ENCODE measurements at regions not wholly inside any gene's neighbourhood (a gene's known extent, or its start where the extent isn't known, plus 50 kb on each side); places are given as distances from the start of the nearest gene placed in this dataset.
A peak's percentile ranks its signal among the peaks of the same experiment; 100 is the strongest.

DNA sequence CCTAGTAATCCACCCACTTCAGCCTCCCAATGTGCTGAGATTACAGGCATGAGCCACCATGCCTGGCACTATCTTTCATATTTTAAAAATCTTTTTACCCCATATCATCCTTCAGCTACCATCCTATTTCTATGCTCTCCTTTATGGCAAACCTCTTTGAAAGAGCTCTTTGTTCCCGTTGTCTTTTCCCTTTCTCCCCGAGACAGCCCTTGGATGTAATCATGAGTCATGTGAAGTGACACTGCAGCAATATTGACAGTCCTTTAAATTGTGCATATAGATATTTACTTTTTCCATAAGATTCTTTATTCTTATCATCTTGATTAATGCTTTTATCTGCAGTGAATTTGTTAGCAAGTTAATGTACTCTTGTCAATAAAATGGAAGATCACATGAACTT, 286.6 kb downstream of the ANKRD7 start:
- Histone ChIP-seq H4K91ac (ENCODE audit: low read length) (no peak overlapping the region), H2BK12ac (ENCODE audit: low read length in 2 of 2) (no peak overlapping the region), H2AK5ac (ENCODE audit: low read length, severe bottlenecking) (no peak overlapping the region), H3K4me2 (ENCODE audit: low read length, poor library complexity, severe bottlenecking) (no peak overlapping the region), H3K4me3 (ENCODE audit: insufficient read depth in 1 of 2, low read depth in 1 of 2, low read length in 2 of 2) (no peak overlapping the region), H4K8ac (ENCODE audit: low read length) (no peak overlapping the region), H2AFZ (ENCODE audit: low read depth, low read length) (no peak overlapping the region), H3K4ac (ENCODE audit: low read depth in 1 of 2, low read length in 2 of 2) (no peak overlapping the region), H2BK120ac (ENCODE audit: low read depth, low read length) (no peak overlapping the region), H3K27ac (ENCODE audit: low read length, poor library complexity, severe bottlenecking) (no peak overlapping the region), H3K4me1 (ENCODE audit: control insufficient read depth, insufficient read depth, low read depth, low read length) (no peaks in the 10 kb centered on the region), H3K14ac (ENCODE audit: low read length in 2 of 2) (no peak overlapping the region), H3K27me3 (ENCODE audit: control insufficient read depth in 1 of 2, insufficient read depth in 1 of 2, low read length in 2 of 2) (no peaks in the 10 kb centered on the region), H3K9me3 (ENCODE audit: control insufficient read depth, low read length) (no peaks in the 10 kb centered on the region), H3K79me1 (replicated peaks; ENCODE audit: low read length, poor library complexity, severe bottlenecking) (no peaks in the 10 kb centered on the region), H3K23ac (ENCODE audit: low read length in 2 of 2) (no peak overlapping the region), H3K9ac (ENCODE audit: low read length) (no peak overlapping the region), H3K18ac (ENCODE audit: low read depth in 1 of 2, low read length in 2 of 2) (no peak overlapping the region), H2BK5ac (ENCODE audit: low read depth, low read length, poor library complexity, severe bottlenecking) (no peak overlapping the region), H2BK15ac (ENCODE audit: low read depth, poor library complexity, severe bottlenecking) (no peak overlapping the region), H3K36me3 (ENCODE audit: control insufficient read depth in 1 of 2, insufficient read depth in 2 of 2, low read depth in 1 of 2, low read length in 2 of 2) (no peaks in the 10 kb centered on the region)
- 57% methylated on average over 1 of the region's 2 CpGs for WGBS
- DNase-seq = no peak

DNA sequence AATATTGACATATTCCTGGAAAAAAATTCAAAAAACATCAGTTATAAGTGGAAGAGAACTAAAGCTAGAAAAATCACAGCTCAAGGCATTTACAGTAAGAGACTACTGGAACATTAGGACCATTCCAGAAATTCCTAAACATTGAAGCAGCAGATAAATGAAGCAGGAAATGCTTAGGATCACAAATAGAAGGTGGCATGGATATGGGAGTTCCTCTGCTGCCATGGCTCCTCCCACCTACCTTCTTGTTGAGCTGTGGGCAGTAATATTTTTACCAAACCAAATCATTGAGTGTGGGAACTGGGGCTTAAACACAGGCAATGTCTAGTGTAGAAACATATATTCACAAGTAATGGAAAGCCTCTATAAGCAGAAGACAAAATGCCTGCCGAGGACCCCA, 292.8 kb downstream of the ANKRD7 start:
- no peak overlapping the region for H2BK120ac ChIP-seq (ENCODE audit: low read depth, low read length)
- H3K4me1 ChIP-seq (ENCODE audit: control insufficient read depth, insufficient read depth, low read depth, low read length) = no peaks in the 10 kb centered on the region
- H2AFZ ChIP-seq (ENCODE audit: low read depth, low read length) = no peak overlapping the region
- H3K23ac ChIP-seq (ENCODE audit: low read length in 2 of 2) = no peak overlapping the region
- peaks cover 2% of the 10 kb centered on the region for H3K9me3 ChIP-seq (ENCODE audit: control insufficient read depth, low read length)
- no peak overlapping the region for H4K91ac ChIP-seq (ENCODE audit: low read length)
- H3K27me3 ChIP-seq (ENCODE audit: control insufficient read depth in 1 of 2, insufficient read depth in 1 of 2, low read length in 2 of 2) = no peaks in the 10 kb centered on the region
- no peak overlapping the region for H3K27ac ChIP-seq (ENCODE audit: low read length, poor library complexity, severe bottlenecking)
- no peak overlapping the region for H3K18ac ChIP-seq (ENCODE audit: low read depth in 1 of 2, low read length in 2 of 2)
- H3K4me3 ChIP-seq (ENCODE audit: insufficient read depth in 1 of 2, low read depth in 1 of 2, low read length in 2 of 2) = no peak overlapping the region
- H3K79me1 ChIP-seq (replicated peaks; ENCODE audit: low read length, poor library complexity, severe bottlenecking) = no peaks in the 10 kb centered on the region
- no peaks in the 10 kb centered on the region for H3K36me3 ChIP-seq (ENCODE audit: control insufficient read depth in 1 of 2, insufficient read depth in 2 of 2, low read depth in 1 of 2, low read length in 2 of 2)
- H3K4ac ChIP-seq (ENCODE audit: low read depth in 1 of 2, low read length in 2 of 2) = no peak overlapping the region
- no peak overlapping the region for H3K9ac ChIP-seq (ENCODE audit: low read length)
- 67% methylated on average over 1 of the region's 1 CpG for WGBS
- peak; percentile 31 for DNase-seq
- no peak overlapping the region for H4K8ac ChIP-seq (ENCODE audit: low read length)
- H2BK15ac ChIP-seq (ENCODE audit: low read depth, poor library complexity, severe bottlenecking) = no peak overlapping the region
- H2BK12ac ChIP-seq (ENCODE audit: low read length in 2 of 2) = no peak overlapping the region
- H3K4me2 ChIP-seq (ENCODE audit: low read length, poor library complexity, severe bottlenecking) = no peak overlapping the region
- H2BK5ac ChIP-seq (ENCODE audit: low read depth, low read length, poor library complexity, severe bottlenecking) = no peak overlapping the region
- no peak overlapping the region for H3K14ac ChIP-seq (ENCODE audit: low read length in 2 of 2)
- no peak overlapping the region for H2AK5ac ChIP-seq (ENCODE audit: low read length, severe bottlenecking)

DNA sequence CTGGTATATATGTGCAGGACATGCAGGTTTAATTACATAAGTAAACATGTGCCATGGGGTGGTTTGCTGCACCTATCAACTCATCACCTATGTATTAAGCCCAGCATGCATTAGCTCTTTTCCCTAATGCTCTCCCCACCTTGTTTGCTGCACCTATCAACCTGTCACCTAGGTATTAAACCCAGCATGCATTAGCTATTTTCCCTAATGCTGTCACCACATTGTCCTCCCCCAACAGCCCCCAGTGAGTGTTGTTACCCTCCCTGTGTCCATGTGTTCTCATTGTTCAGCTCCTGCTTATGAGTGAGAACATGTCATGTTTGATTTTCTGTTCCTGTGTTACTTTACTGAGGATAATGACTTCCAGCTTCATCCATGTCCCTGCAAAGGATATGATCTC, 300.5 kb downstream of the ANKRD7 start:
- Histone ChIP-seq H2BK15ac (ENCODE audit: low read depth, poor library complexity, severe bottlenecking) (no peak overlapping the region), H3K4me1 (ENCODE audit: control insufficient read depth, insufficient read depth, low read depth, low read length) (no peaks in the 10 kb centered on the region), H3K36me3 (ENCODE audit: control insufficient read depth in 1 of 2, insufficient read depth in 2 of 2, low read depth in 1 of 2, low read length in 2 of 2) (no peaks in the 10 kb centered on the region), H2BK120ac (ENCODE audit: low read depth, low read length) (no peak overlapping the region), H3K4me2 (ENCODE audit: low read length, poor library complexity, severe bottlenecking) (no peak overlapping the region), H4K91ac (ENCODE audit: low read length) (no peak overlapping the region), H3K23ac (ENCODE audit: low read length in 2 of 2) (no peak overlapping the region), H3K4me3 (ENCODE audit: insufficient read depth in 1 of 2, low read depth in 1 of 2, low read length in 2 of 2) (no peak overlapping the region), H3K9me3 (ENCODE audit: control insufficient read depth, low read length) (no peaks in the 10 kb centered on the region), H2AK5ac (ENCODE audit: low read length, severe bottlenecking) (no peak overlapping the region), H3K27me3 (ENCODE audit: control insufficient read depth in 1 of 2, insufficient read depth in 1 of 2, low read length in 2 of 2) (no peaks in the 10 kb centered on the region), H4K8ac (ENCODE audit: low read length) (no peak overlapping the region), H2BK5ac (ENCODE audit: low read depth, low read length, poor library complexity, severe bottlenecking) (no peak overlapping the region), H3K4ac (ENCODE audit: low read depth in 1 of 2, low read length in 2 of 2) (no peak overlapping the region), H3K79me1 (replicated peaks; ENCODE audit: low read length, poor library complexity, severe bottlenecking) (no peaks in the 10 kb centered on the region), H3K18ac (ENCODE audit: low read depth in 1 of 2, low read length in 2 of 2) (no peak overlapping the region), H2BK12ac (ENCODE audit: low read length in 2 of 2) (no peak overlapping the region), H2AFZ (ENCODE audit: low read depth, low read length) (no peak overlapping the region), H3K14ac (ENCODE audit: low read length in 2 of 2) (no peak overlapping the region), H3K9ac (ENCODE audit: low read length) (no peak overlapping the region), H3K27ac (ENCODE audit: low read length, poor library complexity, severe bottlenecking) (no peak overlapping the region)
- no peak for DNase-seq

DNA sequence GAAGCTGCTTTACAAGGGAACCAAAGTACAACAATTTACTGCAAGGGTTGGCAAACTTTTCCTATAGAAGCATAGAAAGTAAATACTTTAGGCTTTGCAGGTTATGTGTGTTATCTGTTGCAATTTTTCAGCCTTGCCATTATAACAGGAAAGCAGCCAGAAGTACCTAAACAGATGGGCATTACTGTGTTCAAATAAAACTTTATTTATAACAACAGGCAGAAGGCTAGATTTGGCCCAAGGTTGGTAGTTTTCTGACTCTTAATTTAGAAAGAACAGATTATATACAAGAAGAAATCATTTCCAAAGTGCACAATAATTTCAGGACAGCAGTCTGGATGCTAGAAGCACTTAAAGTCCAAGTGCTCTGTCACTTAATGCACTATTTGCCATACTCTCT, 307.1 kb downstream of the ANKRD7 start:
- H2AK5ac ChIP-seq (ENCODE audit: low read length, severe bottlenecking) = no peak overlapping the region
- H3K4me3 ChIP-seq (ENCODE audit: insufficient read depth in 1 of 2, low read depth in 1 of 2, low read length in 2 of 2) = no peak overlapping the region
- H2BK5ac ChIP-seq (ENCODE audit: low read depth, low read length, poor library complexity, severe bottlenecking) = no peak overlapping the region
- no peak overlapping the region for H3K9ac ChIP-seq (ENCODE audit: low read length)
- no peak overlapping the region for H4K8ac ChIP-seq (ENCODE audit: low read length)
- H3K36me3 ChIP-seq (ENCODE audit: control insufficient read depth in 1 of 2, insufficient read depth in 2 of 2, low read depth in 1 of 2, low read length in 2 of 2) = no peaks in the 10 kb centered on the region
- no peak overlapping the region for H2BK120ac ChIP-seq (ENCODE audit: low read depth, low read length)
- H3K27ac ChIP-seq (ENCODE audit: low read length, poor library complexity, severe bottlenecking) = no peak overlapping the region
- no peak overlapping the region for H3K4ac ChIP-seq (ENCODE audit: low read depth in 1 of 2, low read length in 2 of 2)
- H2AFZ ChIP-seq (ENCODE audit: low read depth, low read length) = no peak overlapping the region
- no peaks in the 10 kb centered on the region for H3K79me1 ChIP-seq (replicated peaks; ENCODE audit: low read length, poor library complexity, severe bottlenecking)
- H3K4me1 ChIP-seq (ENCODE audit: control insufficient read depth, insufficient read depth, low read depth, low read length) = no peaks in the 10 kb centered on the region
- no peak overlapping the region for H3K4me2 ChIP-seq (ENCODE audit: low read length, poor library complexity, severe bottlenecking)
- no peak overlapping the region for H3K23ac ChIP-seq (ENCODE audit: low read length in 2 of 2)
- H2BK15ac ChIP-seq (ENCODE audit: low read depth, poor library complexity, severe bottlenecking) = no peak overlapping the region
- no peak overlapping the region for H2BK12ac ChIP-seq (ENCODE audit: low read length in 2 of 2)
- no peak overlapping the region for H4K91ac ChIP-seq (ENCODE audit: low read length)
- no peaks in the 10 kb centered on the region for H3K9me3 ChIP-seq (ENCODE audit: control insufficient read depth, low read length)
- no peaks in the 10 kb centered on the region for H3K27me3 ChIP-seq (ENCODE audit: control insufficient read depth in 1 of 2, insufficient read depth in 1 of 2, low read length in 2 of 2)
- no peak for DNase-seq
- H3K14ac ChIP-seq (ENCODE audit: low read length in 2 of 2) = no peak overlapping the region
- H3K18ac ChIP-seq (ENCODE audit: low read depth in 1 of 2, low read length in 2 of 2) = no peak overlapping the region

Data from mesenchymal stem cell (in vitro differentiated cells and primary cell).